Heart right ventricle (tissue), 16 donors: ENCODE measurements at regions not wholly inside any gene's neighbourhood (a gene's known extent, or its start where the extent isn't known, plus 50 kb on each side); places are given as distances from the start of the nearest gene placed in this dataset.

ENCODE experiments used
- ATAC-seq, 8 donors: fragments of 200-7000 bp; cut with Tn5 transposase; one replicate each; pipeline ENCODE4 v1.9.1; 2020; ENCODE audit warnings: mild to moderate bottlenecking in 8 of 8, moderate library complexity in 8 of 8, moderate number of reproducible peaks in 1 of 8
- DNase-seq, 2 donors: peaks; one replicate each; pipeline ENCODE4 v3.0.0-alpha.2; 2020
- H3K27ac ChIP-seq, 10 donors: fragments of 200-600 bp; sonication (generic) in 2 of 10; one replicate each; pipeline versions ENCODE4 v1.5.0 to v1.8.0; 2020 to 2022; ENCODE audit warnings: mild to moderate bottlenecking in 3 of 10
- H3K27me3 ChIP-seq, 7 donors: fragments of 200-600 bp; one replicate each; pipeline ENCODE4 v1.8.0; 2021 to 2022; ENCODE audit warnings: mild to moderate bottlenecking in 2 of 7
- H3K36me3 ChIP-seq, 9 donors: fragments of 200-600 bp; sonication (generic) in 1 of 9; one replicate each; pipeline versions ENCODE4 v1.5.0 to v1.8.0; 2020 to 2022; ENCODE audit warnings: mild to moderate bottlenecking in 2 of 9
- H3K4me1 ChIP-seq, 9 donors: fragments of 200-600 bp; sonication (generic) in 1 of 9; one replicate each; pipeline versions ENCODE4 v1.5.0 to v1.8.0; 2020 to 2022; ENCODE audit warnings: mild to moderate bottlenecking in 4 of 9
- H3K4me3 ChIP-seq, 10 donors: fragments of 200-600 bp; sonication (generic) in 2 of 10; one replicate each; pipeline versions ENCODE4 v1.5.0 to v1.8.0; 2020 to 2022; ENCODE audit warnings: mild to moderate bottlenecking in 7 of 10, moderate library complexity in 2 of 10
- H3K9me3 ChIP-seq, 11 donors: fragments of 200-600 bp in 10 of 11; sonication (generic) in 2 of 11; one replicate each; pipeline versions ENCODE4 v1.5.0 to v1.8.0; 2013 to 2022; ENCODE audit warnings: mild to moderate bottlenecking in 2 of 11, control low read depth in 1 of 11, moderate library complexity in 1 of 11
- CTCF ChIP-seq, 9 donors: fragments of 200-600 bp; sonication (generic) in 2 of 9; IDR thresholded peaks; one replicate each; pipeline versions ENCODE4 v1.5.0 to v1.8.0; 2021 to 2022; ENCODE audit warnings: antibody characterized with exemption in 9 of 9, mild to moderate bottlenecking in 5 of 9, moderate library complexity in 1 of 9
- WGBS, 2 donors: extraction: QIAGEN DNeasy Blood & Tissue Kit; methylation state at CpG; one replicate each; pipeline ENCODE4 v1.1.7; 2013; ENCODE audit warnings: inconsistent platforms in 1 of 2; 5-methylcytosine and 5-hydroxymethylcytosine counted together
- intact Hi-C, 10 donors: fragments of 100-400 bp; cut with DNase I; formaldehyde crosslinking; loops; one replicate each; pipeline versions ENCODE4 v1.11.1 to v1.14.2; 2022
- donor health status: Arrhythmogenic right ventricular cardiomyopathy.
- donor health status: ischemic (EF 13 %, LVEDD 7.1; RV severe dilation, severe dysfunction).
- donor health status: healthy with polysubstance abuse.
- donor health status: DM: no; HTN: yes; CAD: no.
- donor health status: DM: no; HTN: no; CAD: no.
- donor health status: ischemic (EF 25% LVEDD 6.9; RV normal size, moderate dysfunction).
- donor health status: ischemic (EF 25% LVEDD 5.7; RV mildly dilated, moderate dysfunction).
- donor health status: healthy.
- donor health status: DM: yes; HTN: yes; CAD: no.
- donor health status: Ischemic cardiomyopathy.
- donor health status: ischemic (EF 35%, LVEDD 5.7; RV mildly dilated, moderate dysfunction).
- donor health status: nonischemic (EF 11% LVEDD 7.7; RV severe dilation, severe dysfunction).
- donor health status: DM: yes; HTN: yes; CAD: no.
- donor health status: PGD.
- donor health status: ischemic (EF 29% LVEDD 5.4; RV normal size, mild dysfunction).
- donor health status: nonischemic (EF 23%, LVEDD 6.1; RV moderate dilation, normal function).

- TF ChIP-seq CTCF (IDR thresholded peaks at IDR 0.05): no peak
- intact Hi-C loops: no loop called here
- ATAC-seq (no peak), DNase-seq (no peak)
- Histone ChIP-seq H3K36me3 (no peaks in the 10 kb centered on the region), H3K27me3 (peaks cover 0 to 4% (median 0%) of the 10 kb centered on the region in 7 donors), H3K4me1 (peaks cover 0 to 10% (median 0%) of the 10 kb centered on the region in 9 donors), H3K9me3 (peaks cover 0 to 12% (median 0%) of the 10 kb centered on the region in 11 donors), H3K4me3 (no peak overlapping the region), H3K27ac (no peak overlapping the region)
- WGBS, 2 donors: 68 to 77% methylated on average over 7 of the region's 7 CpGs
These were observed 179.2 kb upstream of the AUTS2 start for GRCh38 chr7:69418869-69419670.

GRCh38 chr7:69419934-69420333 is 178.3 kb upstream of the AUTS2 start:
- peaks cover 0 to 12% (median 0%) of the 10 kb centered on the region in 11 donors for H3K9me3 ChIP-seq
- WGBS, 2 donors: 83 to 90% methylated on average over 5 of the region's 5 CpGs
- H3K4me1 ChIP-seq: peaks cover 0 to 10% (median 0%) of the 10 kb centered on the region in 9 donors
- H3K27ac ChIP-seq: no peak overlapping the region
- intact Hi-C loops: no loop called here
- no peak for DNase-seq
- ATAC-seq: no peak
- H3K4me3 ChIP-seq: no peak overlapping the region
- no peak for TF ChIP-seq CTCF (IDR thresholded peaks at IDR 0.05)
- H3K36me3 ChIP-seq: no peaks in the 10 kb centered on the region
- H3K27me3 ChIP-seq: peaks cover 0 to 4% (median 0%) of the 10 kb centered on the region in 7 donors

- TF ChIP-seq CTCF (IDR thresholded peaks at IDR 0.05): no peak
- ATAC-seq: peak in 2 of 8 donors; percentile 7 to 33
- Histone ChIP-seq H3K4me1 (peaks cover 0 to 10% (median 0%) of the 10 kb centered on the region in 9 donors), H3K27me3 (peaks cover 0 to 4% (median 0%) of the 10 kb centered on the region in 7 donors), H3K27ac (no peak overlapping the region), H3K36me3 (no peaks in the 10 kb centered on the region), H3K9me3 (peaks cover 0 to 4% (median 0%) of the 10 kb centered on the region in 11 donors), H3K4me3 (no peak overlapping the region)
- DNase-seq: no peak
- intact Hi-C loops: no loop called here
- WGBS, 2 donors: 60 to 62% methylated on average over 4 of the region's 4 CpGs
These were observed 175.7 kb upstream of the AUTS2 start for GRCh38 chr7:69422574-69422985.

- peaks cover 0 to 12% (median 0%) of the 10 kb centered on the region in 7 donors for H3K27me3 ChIP-seq
- no peak for TF ChIP-seq CTCF (IDR thresholded peaks at IDR 0.05)
- DNase-seq: no peak
- no peaks in the 10 kb centered on the region for H3K36me3 ChIP-seq
- no peaks in the 10 kb centered on the region for H3K9me3 ChIP-seq
- ATAC-seq: no peak
- H3K27ac ChIP-seq: no peak overlapping the region
- WGBS, 2 donors: 81 to 83% methylated on average over 7 of the region's 7 CpGs
- intact Hi-C loops: no loop called here
- H3K4me3 ChIP-seq: no peak overlapping the region
- H3K4me1 ChIP-seq: peaks cover 0 to 29% (median 16%) of the 10 kb centered on the region in 9 donors
These were observed 171.6 kb upstream of the AUTS2 start for GRCh38 chr7:69426705-69427104.
